AG08395 (cell line): ENCODE measurements at regions not wholly inside any gene's neighbourhood (a gene's known extent, or its start where the extent isn't known, plus 50 kb on each side); places are given as distances from the start of the nearest gene placed in this dataset.
"Not testable (repeated sequence)": the region's sequence is repeated elsewhere in the genome, so short reads cannot be mapped to it uniquely, and the experiment has no call there.

ENCODE experiments used
- DNase-seq: peaks from one replicate; pipeline ENCODE4 v3.0.0; 2012; ENCODE audit warnings: mixed read lengths, low spot score

DNA sequence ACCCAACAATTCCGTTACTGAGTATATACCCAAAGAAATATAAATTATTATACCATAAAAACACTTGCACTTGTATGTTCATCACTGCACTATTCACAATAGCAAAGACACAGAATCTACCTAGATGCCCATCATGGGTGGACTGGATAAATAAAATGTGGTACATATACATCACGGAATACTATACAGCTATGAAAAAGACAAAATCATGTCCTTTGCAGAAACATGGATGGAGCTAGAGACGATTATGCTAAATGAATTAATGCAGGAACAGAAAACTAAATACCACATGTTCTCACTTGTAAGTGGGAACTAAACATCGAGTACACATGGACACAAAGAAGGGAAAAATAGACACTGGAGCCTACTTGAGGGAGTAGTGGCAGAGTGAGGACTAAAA lies 185.3 kb downstream of the PYDC2 start:
- DNase-seq: no peak

DNA sequence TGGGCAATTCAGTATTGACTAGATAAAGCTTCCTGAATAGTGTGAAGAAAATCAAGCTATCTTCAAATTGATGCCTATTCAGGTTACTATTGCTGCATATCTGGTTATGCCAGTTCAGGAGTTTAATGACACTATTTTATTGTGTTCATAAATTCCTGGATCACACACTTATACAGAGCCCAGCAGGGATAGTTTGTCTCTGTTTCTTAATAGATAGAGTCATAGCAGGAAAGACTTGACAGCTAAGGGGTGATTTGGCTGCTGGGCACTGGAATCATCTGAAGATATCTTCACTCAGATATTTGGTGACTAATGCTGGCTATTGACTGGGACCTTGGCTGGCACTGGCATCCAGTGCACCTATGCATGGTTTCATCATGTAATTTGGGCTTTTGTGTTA lies 187.8 kb downstream of the PYDC2 start:
- no peak for DNase-seq

DNA sequence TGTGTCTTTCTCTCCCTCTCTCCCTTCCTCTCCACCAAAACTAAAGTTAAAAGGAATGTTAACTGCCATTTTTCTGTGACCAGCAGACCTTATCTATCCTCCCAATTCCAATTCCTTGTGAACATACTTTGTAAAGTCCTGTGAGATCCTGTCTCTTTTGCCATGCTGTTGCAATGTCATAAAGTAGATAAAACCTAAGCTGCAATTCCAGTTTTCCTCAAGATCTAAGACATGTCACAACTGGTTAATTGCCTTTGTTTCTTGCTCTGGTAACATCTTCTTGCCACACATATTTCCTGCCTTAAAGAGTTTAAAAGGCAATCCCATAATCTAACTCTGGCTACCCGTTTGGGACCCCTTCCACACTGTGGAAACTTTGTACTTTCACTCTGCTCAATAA lies 188.7 kb downstream of the PYDC2 start:
- no peak for DNase-seq

DNA sequence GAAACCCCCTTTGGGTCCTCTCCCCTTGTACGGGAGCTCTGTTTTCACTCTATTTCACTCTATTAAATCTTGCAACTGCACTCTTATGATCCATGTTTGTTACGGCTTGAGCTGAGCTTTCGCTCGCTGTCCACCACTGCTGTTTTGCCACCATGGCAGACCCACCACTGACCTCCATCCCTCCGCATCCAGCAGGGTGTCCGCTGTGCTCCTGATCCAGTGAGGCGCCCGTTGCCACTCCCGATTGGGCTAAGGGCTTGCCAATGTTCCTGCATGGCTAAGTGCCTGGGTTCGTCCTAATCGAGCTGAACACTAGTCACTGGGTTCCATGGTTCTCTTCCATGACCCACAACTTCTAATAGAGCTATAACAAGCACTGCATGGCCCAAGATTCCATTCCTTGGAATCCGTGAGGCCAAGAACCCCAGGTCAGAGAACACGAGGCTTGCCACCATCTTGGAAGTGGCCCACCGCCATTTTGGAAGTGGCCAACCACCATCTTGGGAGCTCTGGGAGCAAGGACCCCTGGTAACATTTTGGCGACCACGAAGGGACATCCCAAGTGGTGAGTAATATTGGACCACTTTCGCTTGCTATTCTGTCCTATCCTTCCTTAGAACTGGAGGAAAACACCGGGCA lies 197.9 kb downstream of the PYDC2 start:
- DNase-seq: not testable (repeated sequence)

DNA sequence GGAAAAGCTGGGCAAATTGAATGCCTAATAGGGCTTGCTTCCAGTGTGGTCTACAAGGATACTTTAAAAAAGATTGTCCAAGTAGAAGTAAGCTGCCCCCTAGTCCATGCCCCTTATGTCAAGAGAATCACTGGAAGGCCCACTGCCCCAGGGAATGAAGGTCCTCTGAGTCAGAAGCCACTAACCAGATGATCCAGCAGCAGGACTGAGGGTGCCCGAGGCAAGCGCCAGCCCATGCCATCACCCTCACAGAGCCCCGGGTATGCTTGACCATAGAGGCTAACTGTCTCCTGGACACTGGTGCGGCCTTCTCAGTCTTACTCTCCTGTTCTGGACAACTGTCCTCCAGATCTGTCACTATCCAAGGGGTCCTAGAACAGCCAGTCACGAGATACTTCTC lies 201.2 kb downstream of the PYDC2 start:
- not testable (repeated sequence) for DNase-seq

DNA sequence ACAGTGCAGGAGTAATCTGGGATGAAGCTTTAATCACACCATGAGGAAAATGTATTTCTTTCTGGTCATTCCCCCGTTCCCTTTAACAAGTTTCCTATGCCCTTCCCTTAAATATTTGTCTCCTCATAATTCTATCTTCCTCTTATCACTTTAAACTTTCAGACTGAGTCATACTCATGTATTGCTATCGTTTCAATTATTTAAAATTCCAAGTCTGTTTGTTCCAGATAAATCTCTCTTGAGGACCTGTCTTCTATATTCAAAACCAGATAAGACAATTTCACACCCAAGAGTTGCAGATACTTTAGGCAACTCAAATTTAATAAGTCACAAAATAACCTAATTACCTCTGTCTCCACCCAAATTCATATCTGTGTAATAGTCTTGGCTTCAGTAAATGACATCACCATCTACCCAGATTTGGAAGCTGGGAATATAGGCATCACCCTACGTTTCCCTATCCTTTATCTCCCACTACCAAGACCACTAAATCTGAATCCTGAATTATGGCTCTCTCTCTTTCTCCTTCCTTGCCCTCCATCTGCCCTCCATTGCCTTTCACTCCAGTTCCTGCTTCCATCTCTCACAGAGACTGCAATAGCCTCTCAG lies 220.1 kb downstream of the PYDC2 start:
- DNase-seq: no peak

DNA sequence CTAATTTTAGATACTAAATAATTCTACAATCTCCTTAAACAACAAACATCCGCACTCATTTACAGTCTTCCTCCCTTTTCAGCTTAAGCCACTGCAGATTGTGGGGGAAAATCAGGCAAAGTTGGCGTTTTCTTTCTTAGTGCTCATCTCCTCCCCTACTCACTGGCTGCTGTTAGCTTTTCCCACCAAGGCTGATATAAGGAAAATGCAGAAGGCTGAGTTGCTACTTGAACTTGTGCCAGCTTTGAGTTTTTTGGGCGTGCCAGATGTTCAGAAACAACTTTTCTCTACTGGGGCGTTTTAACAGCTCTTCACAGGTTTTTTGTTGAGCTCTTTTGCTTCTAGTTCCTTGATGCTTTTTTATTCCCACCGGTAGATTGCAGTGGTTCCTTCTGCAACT lies 222.0 kb downstream of the PYDC2 start:
- no peak for DNase-seq

DNA sequence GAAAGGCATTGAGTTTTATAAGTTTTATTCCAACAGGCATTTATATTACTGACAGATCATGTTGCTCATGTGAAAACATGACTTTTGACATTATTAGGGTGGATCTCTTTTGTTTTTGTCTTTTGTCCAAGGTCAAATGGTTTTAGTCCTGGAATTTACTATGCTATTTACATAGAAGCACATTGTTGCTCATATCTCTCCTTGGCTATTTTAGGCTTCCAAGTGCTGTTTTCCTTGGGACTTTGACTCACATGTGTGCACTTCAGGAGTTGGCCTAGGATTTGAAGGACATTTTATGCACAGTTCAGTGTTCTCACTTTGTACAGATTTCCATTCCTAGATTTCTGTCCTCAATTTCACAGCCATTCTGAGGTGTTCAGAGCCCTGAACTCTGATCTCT lies 225.7 kb downstream of the PYDC2 start:
- no peak for DNase-seq

DNA sequence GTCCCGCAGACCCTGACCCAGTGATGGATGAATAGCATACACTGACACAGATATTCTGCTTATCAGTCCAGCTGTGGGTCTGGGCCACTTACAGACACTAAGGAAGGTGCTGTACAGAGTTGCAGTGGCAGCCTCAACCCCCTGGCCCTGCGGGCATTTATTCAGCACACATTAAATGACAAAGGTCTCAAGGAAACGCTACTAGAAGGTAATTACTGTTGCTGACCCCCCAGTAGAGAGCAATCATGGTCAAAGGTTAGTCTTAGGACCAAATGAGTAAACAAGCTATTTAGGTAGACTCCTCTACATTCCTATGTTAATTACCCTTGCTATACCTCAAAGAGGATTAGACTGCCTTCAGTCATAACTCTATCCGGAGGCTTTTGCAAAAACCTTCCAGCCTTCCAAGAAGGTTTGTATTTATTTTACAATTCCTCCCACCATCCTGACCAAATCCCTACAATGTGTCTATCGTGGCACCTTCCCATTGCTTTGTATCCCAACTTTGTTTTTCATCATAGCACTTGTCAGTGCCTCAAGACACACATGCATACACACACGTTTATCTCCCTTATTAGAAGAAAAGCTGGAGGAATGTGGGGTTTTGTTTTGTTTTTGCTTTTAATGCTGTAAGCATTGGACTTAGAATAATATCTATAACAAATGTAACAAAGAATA lies 227.9 kb downstream of the PYDC2 start:
- no peak for DNase-seq

DNA sequence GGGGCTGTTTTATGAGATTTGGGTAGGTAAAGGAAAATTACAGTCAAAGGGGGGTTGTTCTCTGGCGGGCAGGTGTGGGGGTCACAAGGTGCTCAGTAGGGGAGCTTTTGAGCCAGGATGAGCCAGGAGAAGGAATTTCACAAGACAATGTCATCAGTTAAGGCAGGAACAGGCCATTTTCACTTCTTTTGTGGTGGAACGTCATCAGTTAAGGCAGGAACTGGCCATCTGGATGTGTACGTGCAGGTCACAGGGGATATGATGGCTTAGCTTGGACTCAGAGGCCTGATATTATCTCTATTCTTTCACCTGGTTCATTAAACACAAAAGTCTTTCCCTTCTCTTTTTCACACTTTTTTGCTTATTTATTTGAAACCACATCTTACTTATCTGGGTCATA lies 230.2 kb downstream of the PYDC2 start:
- not testable (repeated sequence) for DNase-seq

DNA sequence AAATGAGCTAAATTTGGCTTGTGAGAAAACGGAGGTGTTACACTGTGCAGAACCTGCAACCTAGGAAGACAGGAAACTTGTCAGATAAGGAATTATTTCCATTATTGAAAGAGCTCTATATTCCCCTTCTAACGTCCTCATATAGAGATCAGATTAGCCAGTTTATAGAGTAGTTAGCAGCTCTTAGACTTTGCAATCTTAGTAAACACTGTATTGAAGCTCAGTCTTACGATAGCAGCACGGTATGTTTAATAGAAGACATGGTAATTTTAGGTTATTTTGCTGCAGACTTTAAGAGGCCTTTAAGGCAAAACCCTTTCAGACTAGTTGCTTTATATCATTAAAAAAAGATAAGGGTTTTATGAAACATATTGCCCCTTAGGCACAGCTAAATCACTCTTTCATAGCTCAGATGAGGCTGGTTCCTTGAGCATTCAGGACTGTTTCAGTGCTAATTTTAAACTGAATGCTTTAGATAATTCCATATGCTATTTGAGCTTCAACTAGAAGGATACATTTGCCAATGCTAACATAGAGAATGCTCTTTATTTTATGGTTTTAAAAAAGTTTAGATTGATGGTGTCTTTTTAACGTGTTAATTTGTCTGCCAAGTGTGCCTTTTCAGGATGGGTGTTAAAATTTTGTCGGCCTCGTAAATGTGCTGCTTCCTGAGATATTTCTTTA lies 234.3 kb downstream of the PYDC2 start:
- no peak for DNase-seq

DNA sequence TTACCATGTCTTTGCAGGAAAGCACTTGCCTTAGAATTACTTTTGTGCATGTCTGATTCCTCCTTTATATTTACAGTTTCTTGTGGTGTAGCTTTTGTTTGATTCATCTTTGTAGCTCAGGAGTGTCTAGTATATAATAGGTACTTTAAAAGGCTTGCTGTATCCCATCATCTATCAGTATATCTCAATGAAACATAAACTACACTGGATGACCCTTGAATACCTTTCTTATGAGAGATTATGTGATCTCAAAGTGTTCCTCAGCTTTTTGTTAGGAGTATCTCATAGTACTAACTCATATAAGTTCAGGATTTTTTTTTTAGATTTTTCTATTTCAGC lies 234.8 kb downstream of the PYDC2 start:
- DNase-seq: no peak

DNA sequence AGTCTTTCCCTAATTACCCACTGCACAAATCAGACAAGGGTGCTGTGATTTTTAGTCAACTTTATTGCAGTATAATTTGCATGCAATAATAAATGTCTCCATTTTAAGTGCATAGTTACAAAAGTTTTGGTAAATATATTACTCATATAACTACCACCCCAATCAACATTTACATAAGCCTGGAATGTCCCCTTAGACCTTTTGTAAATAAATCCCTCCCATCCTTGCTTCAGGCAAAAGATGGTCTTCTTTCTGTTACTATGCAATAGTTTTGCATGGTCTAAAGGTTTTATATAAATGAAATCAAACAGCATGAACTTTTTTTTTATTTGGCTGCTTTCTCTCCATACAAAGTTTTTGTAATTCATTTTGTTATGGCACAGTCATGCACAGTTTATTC lies 235.4 kb downstream of the PYDC2 start:
- DNase-seq: no peak

DNA sequence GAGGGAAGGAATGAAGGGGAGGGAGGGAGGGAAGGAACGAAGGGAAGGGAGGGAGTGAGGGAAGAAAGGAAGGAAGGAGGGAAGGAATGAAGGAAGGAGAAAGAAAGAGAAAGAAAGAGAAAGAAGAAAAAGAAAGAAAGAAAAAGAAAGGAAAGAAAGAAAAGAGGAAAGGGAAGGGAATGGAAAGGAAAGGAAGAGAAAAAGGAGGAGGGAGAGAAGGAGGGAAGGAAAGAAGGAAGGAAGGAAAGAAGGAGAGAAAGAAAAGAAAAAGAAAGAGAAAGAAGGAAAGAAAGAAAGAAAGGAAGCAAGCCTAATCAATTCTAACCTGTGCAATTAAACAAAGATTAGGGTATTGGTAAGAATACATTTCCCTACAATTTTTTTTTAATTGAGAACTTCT lies 238.6 kb downstream of the PYDC2 start:
- DNase-seq: no peak

DNA sequence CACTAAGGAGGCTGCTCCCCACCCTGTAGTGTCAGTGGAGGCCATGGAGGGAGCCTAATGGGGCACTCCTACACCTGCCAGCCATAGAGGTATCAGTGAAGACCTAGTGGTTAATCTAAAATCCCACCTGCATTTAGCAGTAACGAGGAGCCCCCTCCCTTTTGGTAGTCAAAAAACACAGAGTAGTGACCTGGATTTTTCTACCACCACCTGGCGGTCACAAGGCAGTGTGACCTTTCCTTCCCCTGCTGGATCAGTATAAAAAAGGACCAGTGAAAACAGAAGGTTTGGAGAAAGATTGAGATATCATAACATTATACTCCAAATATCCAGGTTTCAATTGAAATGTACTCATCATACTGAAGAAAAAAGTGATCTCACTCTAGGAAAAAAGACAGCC lies 241.2 kb downstream of the PYDC2 start:
- no peak for DNase-seq

DNA sequence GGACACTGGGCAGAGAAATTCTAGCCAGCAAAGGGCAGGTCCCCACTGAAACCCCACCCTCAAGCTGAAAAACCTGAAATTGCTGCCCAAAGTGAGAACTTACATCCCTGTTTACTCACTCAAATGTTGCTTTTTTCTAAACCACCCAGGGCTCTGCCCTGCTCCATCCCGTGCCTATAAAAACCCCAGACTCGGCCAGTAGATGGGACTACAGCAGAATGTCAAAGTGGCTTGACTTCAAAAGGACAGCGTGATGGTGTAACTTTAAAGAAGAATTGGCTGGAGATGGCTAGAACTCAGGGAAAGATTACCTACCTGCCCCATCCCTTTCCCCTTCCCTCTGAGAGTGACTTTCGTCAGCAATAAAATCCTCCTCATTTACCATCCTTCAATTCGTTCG lies 246.9 kb downstream of the PYDC2 start:
- no peak for DNase-seq

DNA sequence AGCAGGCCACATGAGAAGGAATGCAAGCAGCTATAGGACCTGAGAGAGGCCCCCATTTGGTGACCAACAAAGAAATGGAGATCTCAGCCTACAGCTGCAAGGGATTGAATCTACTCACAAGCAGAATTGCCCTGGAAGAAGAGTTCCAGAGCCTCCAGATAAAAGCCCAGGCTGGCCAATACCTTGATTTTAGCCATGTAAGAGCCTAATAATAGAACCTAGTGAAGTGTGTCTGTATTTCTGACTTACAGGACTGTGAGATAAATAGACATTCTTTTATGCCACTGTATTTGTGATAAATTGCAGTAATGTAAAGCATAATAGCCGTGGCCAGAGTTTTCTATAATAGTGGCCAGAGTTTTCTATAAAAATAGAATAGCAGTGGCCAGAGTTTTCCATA lies 254.6 kb downstream of the PYDC2 start:
- no peak for DNase-seq

DNA sequence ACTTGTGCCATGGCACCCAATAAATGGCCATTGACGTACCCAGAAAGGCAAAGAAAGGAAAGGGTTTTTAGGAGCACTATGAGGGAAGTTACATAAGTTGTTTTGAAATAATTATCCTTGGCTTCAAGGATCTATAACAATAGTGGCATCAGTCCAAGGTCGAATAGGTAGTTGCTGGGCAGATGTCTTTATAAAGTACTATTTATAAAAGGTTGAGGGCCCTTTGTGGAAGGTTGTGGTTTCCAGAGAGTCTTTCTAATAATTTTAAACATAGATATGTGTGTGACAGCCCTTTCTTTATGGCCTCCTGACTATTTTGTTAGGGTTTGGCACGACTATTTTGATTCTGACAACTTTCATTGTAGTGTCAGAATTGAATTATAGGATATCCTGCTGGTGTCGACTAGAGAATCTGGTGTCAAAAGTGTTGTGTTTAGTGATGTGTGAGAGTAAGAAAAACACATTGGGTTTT lies 260.5 kb downstream of the PYDC2 start:
- DNase-seq: no peak

DNA sequence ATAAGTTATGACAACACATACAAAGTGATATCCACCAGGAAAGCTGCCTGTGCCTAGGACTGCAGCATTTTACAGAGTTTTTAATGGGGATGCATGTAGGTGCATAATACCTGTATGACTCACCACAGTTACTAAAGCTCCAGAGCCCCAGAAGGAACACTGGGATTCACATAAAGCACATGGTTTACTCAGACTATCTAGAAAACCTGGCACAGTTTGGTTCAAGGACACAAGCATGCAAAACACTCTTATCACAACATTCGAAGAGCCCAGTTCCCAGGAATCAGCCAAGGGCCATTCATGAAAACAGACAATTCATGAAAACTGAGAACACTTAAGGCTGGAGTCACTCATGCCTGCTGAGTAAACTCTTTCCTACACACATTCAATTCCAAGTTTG lies 261.0 kb downstream of the PYDC2 start:
- no peak for DNase-seq

DNA sequence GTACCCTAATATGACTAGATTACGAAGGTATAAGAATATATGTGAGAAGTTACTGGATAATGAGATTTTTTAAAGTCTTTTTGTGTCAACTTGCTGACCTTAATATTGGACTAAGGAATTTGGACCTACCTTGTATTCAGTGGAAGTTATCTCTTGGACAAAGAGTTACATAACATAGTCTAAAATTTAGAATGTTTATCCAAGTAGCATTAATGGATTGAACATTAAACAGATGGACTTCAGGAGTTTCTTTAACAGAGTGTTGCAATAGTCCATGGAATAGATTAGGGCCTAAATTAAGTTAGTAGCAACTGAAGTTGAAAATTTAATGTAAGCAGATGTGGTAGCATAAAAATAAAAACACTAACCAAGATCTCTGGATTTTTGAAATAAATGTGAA lies 266.4 kb downstream of the PYDC2 start:
- no peak for DNase-seq

DNA sequence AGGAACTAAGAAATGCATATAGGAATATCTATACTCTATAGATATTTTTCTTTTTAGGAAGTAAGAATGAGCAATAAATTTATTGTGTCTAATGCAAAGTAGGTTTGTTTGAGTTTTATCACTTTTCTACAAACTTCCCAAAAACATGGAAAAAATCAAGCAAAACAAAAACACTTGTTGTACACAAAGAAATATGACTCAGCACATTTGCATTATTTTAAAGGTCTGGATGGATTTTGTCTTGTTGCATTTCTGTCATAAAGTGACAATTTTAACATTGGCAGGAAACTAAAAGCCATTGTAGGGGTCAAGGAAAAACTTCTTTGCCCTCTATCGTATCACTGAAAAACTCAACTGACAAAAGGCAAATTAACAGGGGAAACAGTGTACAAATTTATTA lies 267.2 kb downstream of the PYDC2 start:
- DNase-seq: no peak

DNA sequence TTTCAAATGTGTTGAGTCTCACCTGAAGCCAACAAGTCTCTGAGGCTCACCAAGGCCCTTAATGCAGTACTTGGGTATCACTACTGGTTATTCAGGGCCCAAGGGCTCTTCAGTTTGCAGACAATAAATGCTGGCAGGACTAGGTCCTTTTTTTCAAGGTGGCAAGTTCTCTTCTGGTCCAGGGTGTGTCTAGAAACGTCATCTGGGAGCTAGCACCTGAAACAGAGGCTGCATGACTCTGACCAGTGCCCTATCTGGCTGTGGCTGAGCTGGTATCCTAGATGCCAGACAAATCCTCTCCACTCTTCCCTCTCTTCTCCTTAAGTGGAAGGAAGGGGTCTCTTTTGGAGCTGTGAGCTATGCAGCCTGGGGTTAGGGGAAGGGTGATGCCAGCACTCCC lies 276.8 kb downstream of the PYDC2 start:
- DNase-seq: no peak

DNA sequence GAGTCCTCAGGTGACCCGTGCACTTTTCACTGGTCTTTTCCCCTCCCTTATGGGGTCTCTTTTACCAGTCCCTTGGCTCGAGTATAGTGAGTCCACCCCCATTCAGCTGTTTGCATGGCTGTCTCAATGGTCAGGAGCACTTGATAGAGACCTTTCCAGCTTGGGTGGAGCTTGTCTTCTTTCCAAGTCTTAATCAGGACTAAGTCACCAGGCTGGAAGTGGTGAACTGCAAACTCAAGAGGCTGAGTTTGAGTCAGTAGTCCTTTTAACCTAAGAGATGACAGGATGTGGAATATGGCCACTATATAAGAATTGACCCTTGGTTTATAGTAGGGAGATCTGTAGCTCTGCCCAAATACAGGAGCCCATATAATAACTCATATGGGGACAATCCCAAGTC lies 279.7 kb downstream of the PYDC2 start:
- DNase-seq: no peak
